GM12878 (cell line): ENCODE measurements at regions not wholly inside any gene's neighbourhood (a gene's known extent, or its start where the extent isn't known, plus 50 kb on each side); places are given as distances from the start of the nearest gene placed in this dataset.

ENCODE experiments used
- ATAC-seq: fragments of 200-7000 bp; cut with Tn5 transposase; 3 replicates; pipeline ENCODE4 v1.9.1; 2020; ENCODE audit warnings: mild to moderate bottlenecking, moderate library complexity
- BruUV-seq: library from RNA; stranded (reverse); fragments of 400-500 nt; replicated peaks from 2 replicates; lab custom pipeline; 2021; lab: Mats Ljungman, UMichigan
- CTCF ChIA-PET: fragments of 300-600 bp; sonication (Branson Sonifier 250); formaldehyde crosslinking; extraction: SDS; loops from one replicate; lab custom pipeline; 2021; ENCODE audit warnings: inconsistent platforms; lab: Yijun Ruan, JAX
- POLR2A ChIA-PET: fragments of 350-600 bp; formaldehyde crosslinking; extraction: SDS; loops from one replicate; lab custom pipeline; 2021; ENCODE audit warnings: inconsistent platforms; lab: Charles Lee
- RAD21 ChIA-PET: fragments of 300-600 bp; sonication (Branson Sonifier 250); formaldehyde crosslinking; loops from one replicate; lab custom pipeline; 2023; ENCODE audit warnings: antibody characterized with exemption; ENCODE audit not compliant: unreplicated experiment; lab: Charles Lee
- SMC1A ChIA-PET: fragments of 300-600 bp; sonication (Branson Sonifier 250); formaldehyde crosslinking; loops from one replicate; lab custom pipeline; 2023; ENCODE audit not compliant: unreplicated experiment, uncharacterized antibody; lab: Charles Lee
- DNase-seq: peaks from one replicate; pipeline ENCODE4 v3.0.0-alpha.2; 2011; ENCODE audit warnings: low read depth, low spot score
- FAIRE-seq: peaks from 3 replicates; lab custom pipeline; 2011; peaks lifted over from hg19 to GRCh38; lab: Jason Lieb, UNC
- H2AFZ ChIP-seq: 2 replicates; pipeline ENCODE4 v1.6.0; 2011; ENCODE audit warnings: low read depth, low read length, control low read depth; ENCODE audit not compliant: control insufficient read depth
- H3K27ac ChIP-seq: 2 replicates; pipeline ENCODE4 v1.5.1; 2011; ENCODE audit warnings: control low read depth; ENCODE audit not compliant: control insufficient read depth, insufficient read depth
- H3K27me3 ChIP-seq, 2 experiments: replicated peaks in 1 of 2; 2 replicates each; pipeline versions ENCODE4 v1.6.0 to v1.6.1; 2011; ENCODE audit warnings: low read length in 1 of 2; ENCODE audit not compliant: control insufficient read depth in 2 of 2, insufficient read depth in 2 of 2
- H3K36me3 ChIP-seq, 2 experiments: 2 replicates each; pipeline ENCODE4 v1.5.1; 2011; ENCODE audit warnings: low read length in 1 of 2; ENCODE audit not compliant: control insufficient read depth in 2 of 2, insufficient read depth in 2 of 2
- H3K4me1 ChIP-seq: 2 replicates; pipeline ENCODE4 v1.6.1; 2011; ENCODE audit warnings: mild to moderate bottlenecking, low read length, moderate library complexity, mixed read lengths; ENCODE audit not compliant: control insufficient read depth, insufficient read depth
- H3K4me2 ChIP-seq: 2 replicates; pipeline ENCODE4 v1.6.0; 2011; ENCODE audit warnings: control low read depth; ENCODE audit not compliant: control insufficient read depth, insufficient read depth
- H3K4me3 ChIP-seq: fragments of 200-600 bp; sonication (generic); 2 replicates; pipeline ENCODE4 v1.5.1; 2016
- H3K79me2 ChIP-seq: 2 replicates; pipeline ENCODE4 v1.6.0; 2011; ENCODE audit warnings: low read length; ENCODE audit not compliant: control insufficient read depth, insufficient read depth
- H3K9ac ChIP-seq: 2 replicates; pipeline ENCODE4 v1.8.0; 2011; ENCODE audit warnings: low read length, control low read depth, mixed read lengths; ENCODE audit not compliant: control insufficient read depth, insufficient read depth
- H3K9me3 ChIP-seq: replicated peaks from 3 replicates; pipeline ENCODE4 v1.5.1; 2011; ENCODE audit warnings: mild to moderate bottlenecking, low read length; ENCODE audit not compliant: control insufficient read depth, insufficient read depth
- H4K20me1 ChIP-seq: 2 replicates; pipeline ENCODE4 v1.6.0; 2011; ENCODE audit not compliant: control insufficient read depth, insufficient read depth
- CEBPZ ChIP-seq: fragments of 150-350 bp; IDR thresholded peaks from 2 replicates; pipeline ENCODE4 v1.6.1; 2016; ENCODE audit warnings: low read depth, low read length
- HDGF ChIP-seq: fragments of 450-650 bp; IDR thresholded peaks from 2 replicates; pipeline ENCODE4 v1.6.1; 2016; ENCODE audit warnings: antibody characterized with exemption
- MYB ChIP-seq: fragments of 150-350 bp; IDR thresholded peaks from 2 replicates; pipeline ENCODE4 v1.6.1; 2014; ENCODE audit warnings: mild to moderate bottlenecking, low read depth, low read length, borderline replicate concordance
- NFXL1 ChIP-seq: fragments of 450-650 bp; IDR thresholded peaks from 2 replicates; pipeline ENCODE4 v1.6.1; 2017; ENCODE audit warnings: antibody characterized with exemption, mild to moderate bottlenecking, borderline replicate concordance
- POU2F2 ChIP-seq: IDR thresholded peaks from 3 replicates; pipeline ENCODE4 v1.6.1; 2011; ENCODE audit warnings: low read depth, mild to moderate bottlenecking, low read length, borderline replicate concordance
- SMAD1 ChIP-seq: fragments of 450-650 bp; IDR thresholded peaks from 2 replicates; pipeline ENCODE4 v1.6.1; 2018; ENCODE audit warnings: mild to moderate bottlenecking, low read depth; ENCODE audit not compliant: partially characterized antibody
- YBX1 ChIP-seq: fragments of 450-650 bp; IDR thresholded peaks from 2 replicates; pipeline ENCODE4 v1.6.1; 2016; ENCODE audit warnings: antibody characterized with exemption
- ZBTB11 ChIP-seq: fragments of 450-650 bp; formaldehyde crosslinking; IDR thresholded peaks from 2 replicates; pipeline ENCODE4 v1.5.0; 2022; ENCODE audit warnings: mild to moderate bottlenecking, missing genetic modification characterization
- ZBTB4 ChIP-seq: fragments of 450-650 bp; formaldehyde crosslinking; IDR thresholded peaks from 2 replicates; pipeline ENCODE4 v1.4.0; 2022; ENCODE audit warnings: mild to moderate bottlenecking, moderate library complexity
- ZZZ3 ChIP-seq: IDR thresholded peaks from 2 replicates; pipeline ENCODE4 v1.6.1; 2011; ENCODE audit warnings: low read depth; ENCODE audit not compliant: control insufficient read depth, insufficient read length
- WGBS: methylation state at CpG from one replicate; pipeline ENCODE4 v1.1.6; 2016; ENCODE audit warnings: low lambda C conversion rate; ENCODE audit not compliant: insufficient replicate concordance, insufficient coverage; ENCODE audit errors: missing lambda C conversion rate; 5-methylcytosine and 5-hydroxymethylcytosine counted together
- in situ Hi-C: fragments of 300-500 bp; cut with MboI; formaldehyde crosslinking; loops from 9 replicates; pipeline ENCODE4 v1.14.3; 2018; ENCODE audit warnings: mixed read lengths
- intact Hi-C: fragments of 100-400 bp; cut with micrococcal nuclease; formaldehyde crosslinking; loops from one replicate; pipeline ENCODE4 v1.14.2; 2022; ENCODE audit not compliant: unreplicated experiment

GRCh38 chr20:60966031-60966430 lies 286.0 kb upstream of the CDH4 start (continued):
- TF ChIP-seq ZBTB11 (no peak), HDGF (no peak), MYB (no peak), NFXL1 (no peak)
- TF ChIP-seq, all 136 proteins: peak for 0

- SMC1A ChIA-PET, result no interaction called here
- H3K4me2 ChIP-seq, result no peak overlapping the region
- RAD21 ChIA-PET, result no interaction called here
- H4K20me1 ChIP-seq, result no peaks in the 10 kb centered on the region
- no peak overlapping the region for H3K27ac ChIP-seq
- H2AFZ ChIP-seq, result no peak overlapping the region
- H3K4me1 ChIP-seq, result no peaks in the 10 kb centered on the region
- 52% methylated on average over 19 of the region's 19 CpGs for WGBS
- BruUV-seq, result no TSS peak
- ATAC-seq (no peak), FAIRE-seq (no peak), DNase-seq (no peak)
- no peaks in the 10 kb centered on the region for H3K79me2 ChIP-seq
- intact Hi-C loops (no loop called here), in situ Hi-C loops (loop anchor here (25.0 kb wide), 2 partner anchors 96 to 346 kb away; no protein-coding TSS in a partner anchor)
- TF ChIP-seq YBX1 (no peak), SMAD1 (no peak), MYB (no peak), POU2F2 (no peak), ZZZ3 (no peak), CEBPZ (no peak), ZBTB4 (CRISPR knock-in tag) (no peak)
- no peak overlapping the region for H3K4me3 ChIP-seq
- H3K9ac ChIP-seq, result no peak overlapping the region
- POLR2A ChIA-PET, result no interaction called here
- H3K36me3 ChIP-seq, result no peaks in the 10 kb centered on the region
- H3K27me3 ChIP-seq, result no peaks in the 10 kb centered on the region
- no peaks in the 10 kb centered on the region; the same call in 2 of the 3 replicates for H3K9me3 ChIP-seq
- CTCF ChIA-PET, result no interaction called here
These were observed 285.3 kb upstream of the CDH4 start for GRCh38 chr20:60966766-60967165.
